Dedifferentiated amniotic fluid mesenchymal stem cell (primary cell): ENCODE measurements at regions not wholly inside any gene's neighbourhood (a gene's known extent, or its start where the extent isn't known, plus 50 kb on each side); places are given as distances from the start of the nearest gene placed in this dataset.

Experiments
- DNase-seq: peaks from one replicate; pipeline ENCODE4 v3.0.0-alpha.2; 2016; ENCODE audit errors: extremely low spot score

DNA sequence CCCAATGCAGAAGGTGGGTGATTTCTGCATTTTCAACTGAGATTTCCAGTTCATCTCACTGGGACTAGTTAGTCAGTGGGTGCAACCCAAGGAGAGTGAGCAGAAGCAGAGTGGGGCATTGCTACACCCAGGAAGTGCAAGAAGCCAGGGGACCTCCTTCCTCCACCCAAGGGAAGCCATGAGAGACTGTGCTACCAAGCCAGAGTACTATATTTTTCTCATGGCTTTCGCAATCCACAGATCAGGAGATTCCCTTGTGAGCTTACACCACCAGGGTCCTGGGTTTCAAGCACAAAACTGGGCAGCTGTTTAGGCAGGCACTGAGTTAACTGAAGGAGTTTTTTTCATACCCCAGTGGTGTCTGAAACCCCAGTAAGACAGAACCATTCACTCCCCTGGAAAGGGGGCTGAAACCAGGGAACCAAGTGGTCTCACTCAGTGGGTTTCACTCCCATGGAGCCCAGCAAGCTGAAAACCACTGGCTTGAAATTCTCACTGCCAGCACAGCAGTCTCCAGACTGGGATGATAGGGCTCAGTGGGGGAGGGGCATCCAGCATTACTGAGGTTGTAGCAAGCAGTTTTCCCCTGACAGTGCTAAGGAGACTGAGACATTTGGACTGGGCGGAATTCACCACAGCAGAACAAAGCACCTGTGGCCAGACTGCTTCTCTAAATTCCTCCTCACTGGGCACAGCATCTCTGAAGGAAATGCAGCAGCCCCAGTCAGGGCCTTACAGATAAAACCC is 903.4 kb downstream of the TECRL start:
- DNase-seq: no peak

DNA sequence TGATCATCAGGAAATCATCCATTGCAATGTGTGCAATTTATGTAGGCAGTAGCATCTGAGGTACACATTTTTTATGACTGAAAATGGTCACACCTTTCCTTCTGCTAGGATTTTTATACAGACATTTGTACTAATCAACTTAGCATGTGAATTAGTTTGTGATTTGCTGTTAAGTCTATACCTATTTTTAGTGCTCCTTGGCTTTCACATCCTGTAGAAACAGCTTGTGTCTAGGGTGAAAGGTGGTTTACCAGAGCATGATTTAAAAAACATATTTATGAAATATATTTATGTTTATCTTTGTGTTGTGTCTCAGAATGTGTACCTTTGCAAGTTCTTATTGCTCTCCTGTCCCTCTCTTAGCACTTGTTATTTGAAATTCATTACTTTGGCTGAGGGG is 916.0 kb downstream of the TECRL start:
- DNase-seq: no peak

DNA sequence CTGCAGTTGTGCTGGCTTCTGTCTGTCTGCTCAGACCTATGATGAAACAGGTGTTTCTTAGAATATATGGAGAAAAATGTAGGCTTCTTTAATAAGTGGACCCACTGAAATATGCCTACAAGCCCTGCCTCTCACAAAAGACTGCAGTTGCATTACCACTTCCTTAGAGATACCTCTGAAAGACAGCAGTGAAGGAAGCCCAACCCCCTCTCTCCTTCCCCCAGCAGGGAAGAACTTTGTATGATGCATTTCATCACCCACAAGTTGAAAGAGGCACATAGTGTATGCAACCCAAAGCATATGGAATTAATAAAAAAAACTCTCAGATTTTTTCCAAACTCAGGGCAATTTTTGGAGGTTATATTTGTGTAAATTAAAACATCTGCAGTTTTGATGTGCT is 916.7 kb downstream of the TECRL start:
- no peak for DNase-seq

DNA sequence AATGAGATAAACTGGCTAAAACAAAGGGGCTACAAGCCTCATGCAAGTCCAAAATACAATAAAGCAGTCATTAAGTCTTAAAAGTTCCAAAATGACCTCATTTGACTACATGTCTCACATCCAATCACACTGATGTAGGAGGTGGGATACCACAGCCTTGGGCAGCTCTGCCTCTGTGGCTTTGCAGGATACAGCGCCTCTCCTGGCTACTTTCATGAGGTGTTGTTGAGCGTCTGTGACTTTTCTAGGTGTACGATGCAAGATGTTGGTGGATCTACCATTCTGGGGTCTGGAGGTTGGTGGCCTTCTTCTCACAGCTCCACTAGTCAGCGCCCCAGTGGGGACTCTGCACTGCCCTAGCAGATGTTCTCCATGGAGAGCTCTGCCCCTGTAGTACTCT is 944.9 kb downstream of the TECRL start:
- DNase-seq: no peak

DNA sequence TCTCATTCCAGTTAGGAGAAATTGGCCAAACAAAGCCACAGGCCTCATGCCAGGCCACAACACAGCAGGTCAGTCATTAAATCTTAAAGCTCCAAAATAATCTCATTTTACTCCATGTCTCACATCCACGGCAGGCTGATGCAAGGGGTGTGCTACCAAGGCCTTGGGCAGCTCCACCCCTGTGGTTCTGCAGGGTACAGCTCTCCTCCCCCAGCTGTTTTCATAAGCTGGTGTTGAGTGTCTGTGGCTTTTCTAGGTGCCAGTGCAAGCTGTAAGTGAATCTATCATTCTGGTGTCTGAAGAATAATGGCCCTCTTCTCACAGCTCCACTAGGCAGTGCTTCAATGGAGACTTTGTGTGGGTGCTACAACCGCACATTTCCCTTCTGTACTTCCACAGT is 949.2 kb downstream of the TECRL start:
- no peak for DNase-seq

DNA sequence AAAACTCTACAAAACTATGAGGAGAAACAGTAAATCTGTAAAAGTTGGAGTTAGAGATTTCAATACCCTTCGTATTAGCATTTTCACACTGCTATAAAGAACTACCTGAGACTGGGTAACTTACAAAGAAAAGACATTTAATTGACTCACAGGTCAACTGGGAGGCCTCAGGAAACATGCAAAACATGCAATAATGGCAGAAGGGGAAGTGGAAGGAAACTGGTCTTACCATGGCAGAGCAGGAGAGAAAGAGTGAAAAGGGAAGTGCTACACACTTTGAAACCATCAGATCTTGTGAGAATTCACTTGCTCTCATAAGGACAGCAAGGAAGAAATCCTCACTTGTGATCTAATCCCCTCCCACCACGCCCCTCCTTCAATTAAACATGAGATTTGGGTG is 949.9 kb downstream of the TECRL start:
- DNase-seq: no peak

DNA sequence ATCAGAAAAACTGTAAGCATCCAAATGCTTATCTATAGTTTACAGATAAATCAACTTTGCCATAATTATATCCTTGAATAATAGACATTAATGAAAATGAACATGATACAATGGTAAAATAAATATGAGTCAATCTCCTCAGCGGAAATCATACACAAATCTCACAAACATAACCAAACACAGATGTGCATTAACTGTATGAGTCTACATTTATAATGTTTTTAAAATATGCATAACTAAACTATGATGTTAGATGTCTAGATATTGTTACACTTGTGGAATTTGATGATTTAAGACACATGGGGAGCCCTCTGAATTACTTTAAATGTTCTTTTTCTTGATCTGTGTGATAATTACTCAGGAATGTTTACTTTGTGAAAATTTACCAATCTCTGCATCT is 951.2 kb downstream of the TECRL start:
- no peak for DNase-seq

DNA sequence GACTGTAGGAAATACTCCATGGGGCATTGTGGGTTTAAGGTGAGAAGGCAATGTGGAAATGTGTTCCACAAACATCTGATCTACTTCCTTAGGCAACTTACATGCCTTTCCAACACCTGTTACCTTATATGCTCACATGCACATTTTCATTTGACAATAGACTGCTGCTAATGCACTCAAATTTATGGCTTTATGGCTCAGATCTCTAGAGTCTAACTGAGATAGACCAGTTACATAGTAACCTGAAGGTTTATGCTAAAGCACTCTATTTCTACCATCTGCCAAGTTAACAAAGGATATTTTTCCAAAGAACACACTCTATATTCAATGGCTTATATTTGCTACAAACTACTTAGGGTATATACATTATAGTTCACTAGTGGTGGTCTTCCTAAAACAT is 969.0 kb downstream of the TECRL start:
- DNase-seq: no peak

DNA sequence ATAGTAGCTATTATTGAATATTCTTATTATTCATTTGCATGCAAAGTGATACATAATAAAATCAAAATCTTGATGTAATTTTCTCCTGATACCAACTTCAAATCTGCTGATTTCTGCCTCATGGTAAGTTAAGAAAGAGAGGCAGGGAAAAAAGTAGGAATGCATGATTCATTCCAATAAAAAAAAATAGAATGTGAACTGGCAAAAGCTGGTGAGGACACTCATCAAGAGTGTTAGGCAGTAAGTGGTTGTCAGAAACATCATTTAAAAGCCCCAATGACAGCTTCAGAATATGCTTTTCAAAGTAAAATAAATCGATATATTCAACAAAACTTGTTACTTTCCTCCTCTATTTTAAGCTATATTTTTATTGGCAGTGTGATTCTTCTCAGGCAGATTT is 979.1 kb downstream of the TECRL start:
- DNase-seq: no peak

DNA sequence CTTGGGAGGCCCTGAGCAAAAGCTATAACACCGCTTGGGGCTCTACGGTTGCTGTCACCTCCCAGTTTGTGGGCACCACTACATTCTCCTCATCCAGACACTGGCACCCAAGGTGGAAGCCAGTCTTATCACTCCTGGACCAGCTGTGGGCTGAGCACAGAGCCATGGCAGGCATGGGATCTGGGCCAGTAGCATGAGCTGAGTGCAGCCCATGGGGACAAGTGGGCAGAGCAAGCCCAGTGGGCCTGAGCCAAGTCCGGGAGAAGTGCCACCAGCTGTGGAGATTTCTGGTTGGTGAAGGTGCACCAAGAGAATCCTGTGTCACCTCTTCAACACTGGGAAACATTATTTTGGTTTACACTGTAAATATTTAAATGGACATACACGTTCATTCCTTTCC is 1013.0 kb downstream of the TECRL start:
- DNase-seq: no peak

DNA sequence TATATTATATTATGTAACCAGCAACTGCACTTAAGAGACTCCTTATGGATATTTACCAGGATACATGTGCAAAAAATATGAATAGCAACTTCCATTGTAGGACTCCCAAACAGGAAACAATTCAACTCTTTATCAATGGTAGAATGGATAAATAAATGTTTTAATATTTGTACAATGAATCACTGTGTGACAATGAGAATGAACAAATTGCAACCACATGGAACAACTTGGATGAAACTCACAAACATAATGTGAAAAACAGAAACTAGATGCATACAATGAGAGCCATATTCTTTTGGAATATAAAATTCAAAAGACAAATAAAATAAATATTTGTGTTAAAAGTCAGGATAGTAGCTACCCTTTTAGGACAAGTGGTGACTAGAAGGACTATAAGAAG is 1015.7 kb downstream of the TECRL start:
- no peak for DNase-seq

DNA sequence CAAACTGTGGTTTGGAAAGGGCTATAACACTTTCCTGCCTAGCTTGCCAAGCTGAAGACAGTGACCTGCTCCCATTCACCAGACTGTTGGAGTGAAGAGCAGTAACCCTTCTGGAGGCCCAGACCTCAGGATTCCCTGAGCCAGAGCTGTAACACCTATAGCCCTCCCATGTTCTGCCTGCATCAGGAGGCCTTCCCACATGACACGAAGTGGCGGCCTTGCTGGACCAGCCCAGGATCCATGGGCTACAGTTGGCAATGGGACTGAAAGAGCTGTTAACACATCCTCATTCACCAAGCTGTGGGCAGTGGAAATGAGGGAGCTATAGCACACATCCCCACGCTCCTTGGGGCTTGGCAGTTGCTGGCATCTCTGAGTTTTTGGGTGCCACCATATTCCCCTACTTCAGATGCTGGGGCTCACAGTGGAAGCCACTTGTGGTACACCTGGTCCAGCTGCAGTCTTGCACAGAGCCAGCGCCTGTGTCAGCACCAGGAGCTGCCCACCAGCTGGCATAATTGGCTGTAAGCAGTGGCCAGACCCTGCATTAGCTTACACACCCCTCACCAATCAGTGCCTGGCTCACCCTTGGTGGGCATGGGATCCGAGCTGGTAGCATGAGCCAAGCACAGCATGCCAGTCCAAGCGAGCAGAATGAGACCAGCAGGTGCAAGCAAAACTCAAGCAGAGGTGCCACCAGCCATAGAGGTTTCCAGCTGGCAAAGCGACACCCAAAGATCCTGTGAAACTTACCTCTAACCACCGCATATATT is 1029.3 kb downstream of the TECRL start:
- DNase-seq: no peak

DNA sequence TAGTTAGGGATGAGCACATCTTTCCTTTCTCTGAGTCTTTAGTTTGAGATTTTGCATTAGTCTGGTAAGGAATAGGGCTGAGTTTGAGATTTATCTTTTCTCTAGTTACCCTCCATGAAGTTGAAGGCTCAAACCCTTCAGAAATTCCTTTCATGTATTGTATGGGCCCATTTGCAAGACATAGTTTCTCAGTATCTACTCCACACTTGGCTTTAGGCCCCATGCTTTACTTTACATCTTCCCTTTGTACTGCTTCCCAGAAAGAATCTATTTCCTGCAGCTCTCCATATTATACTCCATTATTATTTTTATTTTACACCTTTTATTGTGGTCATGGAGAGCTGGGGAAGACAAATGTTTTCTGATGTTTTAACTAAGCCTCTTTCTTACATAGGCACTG is 1038.2 kb downstream of the TECRL start:
- no peak for DNase-seq

DNA sequence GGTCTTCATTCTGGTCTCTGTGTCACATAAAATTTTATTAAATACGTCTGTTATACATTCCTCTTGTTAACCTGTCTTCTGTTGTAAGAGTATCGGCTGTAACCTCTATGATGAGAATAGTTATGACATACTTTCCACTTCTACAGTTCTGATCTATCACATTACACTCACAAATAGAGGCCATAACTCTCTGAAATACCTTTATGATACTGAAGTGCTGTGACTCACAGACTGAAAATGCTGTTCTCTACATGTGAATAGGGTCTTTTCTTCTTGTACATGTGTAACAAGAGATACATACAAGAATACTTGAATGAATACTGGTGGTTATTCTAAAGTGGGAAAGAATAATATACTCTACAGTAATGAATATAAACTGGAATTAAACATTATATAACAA is 1047.6 kb downstream of the TECRL start:
- DNase-seq: no peak

DNA sequence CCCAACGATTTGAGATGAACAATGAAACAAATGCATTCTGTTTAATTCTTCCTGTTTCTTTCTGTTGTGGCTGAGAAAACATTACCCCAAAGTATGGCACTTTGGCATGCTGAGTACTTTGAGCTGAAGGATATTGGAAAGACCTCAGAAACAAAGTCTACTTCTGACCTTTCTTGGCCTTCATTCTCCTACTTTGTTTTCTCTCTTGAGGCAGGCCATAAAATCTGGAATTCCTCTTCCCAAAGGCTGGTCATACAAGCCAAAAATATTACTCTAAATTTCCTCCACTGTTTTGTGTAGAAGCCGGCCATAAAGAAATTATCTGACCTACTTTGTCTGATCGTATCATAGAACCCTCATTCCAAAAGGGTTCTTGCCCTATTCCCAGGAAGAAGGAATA is 1048.2 kb downstream of the TECRL start:
- no peak for DNase-seq

DNA sequence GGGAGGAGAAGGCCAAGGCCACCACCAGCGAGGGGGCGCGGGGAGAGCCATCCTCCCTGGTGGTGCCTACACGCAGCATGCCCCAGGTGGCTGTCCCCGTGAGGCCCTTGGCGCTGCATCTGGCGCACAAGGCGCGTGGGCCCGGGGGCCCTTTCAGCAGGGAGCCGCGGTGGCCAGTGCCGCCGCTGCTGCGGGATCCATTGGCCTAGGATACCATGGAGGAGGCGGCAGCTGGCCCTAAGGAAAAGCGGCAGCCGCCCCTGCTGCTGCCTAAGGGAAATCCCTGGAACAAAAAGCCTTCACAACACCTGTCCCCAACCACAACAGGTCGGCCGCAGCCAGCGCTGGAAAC is 1059.6 kb downstream of the TECRL start:
- no peak for DNase-seq

DNA sequence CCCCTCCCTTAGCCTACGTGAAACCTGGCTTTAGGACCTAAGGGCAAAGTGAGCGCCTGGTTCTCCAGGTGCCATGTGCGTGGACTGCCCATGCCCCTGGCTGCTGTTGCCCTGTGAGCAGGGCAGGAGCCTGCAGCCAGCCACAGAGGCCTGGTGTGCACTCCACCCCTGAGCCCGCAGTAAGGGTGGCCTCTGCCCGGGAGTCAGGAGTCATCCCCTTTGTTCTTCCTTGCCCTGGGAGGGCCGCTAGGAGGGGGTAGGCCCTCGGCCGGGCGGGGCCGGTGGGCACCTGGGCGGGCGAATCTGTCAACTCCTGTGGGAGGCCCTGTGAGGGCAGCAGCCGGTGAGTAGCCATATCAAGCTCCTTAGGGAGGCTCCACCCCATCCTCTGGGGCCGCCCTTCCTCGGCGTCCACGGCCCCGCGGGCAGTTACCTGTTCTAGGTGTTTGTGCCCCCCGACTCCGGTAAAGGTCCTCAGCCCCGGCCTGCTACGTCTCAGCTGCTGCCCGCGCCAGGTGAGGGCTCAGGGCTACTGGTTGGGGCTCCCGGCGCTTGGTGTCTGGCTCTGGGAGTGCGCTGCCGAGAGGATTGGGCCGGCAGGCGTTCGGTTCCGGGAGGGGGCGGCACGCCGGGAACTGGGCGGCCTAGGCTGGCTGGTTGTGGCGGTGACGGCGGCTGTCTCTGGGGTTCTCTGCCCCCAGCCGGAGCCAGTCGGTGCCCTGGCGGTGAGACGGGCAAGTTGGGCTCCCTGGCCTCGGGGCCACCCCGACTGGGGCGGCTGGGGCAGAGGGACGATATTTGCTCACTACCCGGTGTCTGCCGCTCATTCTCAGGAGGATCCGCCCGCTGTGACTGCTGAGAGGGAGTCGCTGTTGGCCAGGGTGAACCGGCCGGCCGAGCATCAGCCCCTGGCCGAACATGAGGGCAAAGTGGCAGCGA is 1060.2 kb downstream of the TECRL start:
- no peak for DNase-seq

DNA sequence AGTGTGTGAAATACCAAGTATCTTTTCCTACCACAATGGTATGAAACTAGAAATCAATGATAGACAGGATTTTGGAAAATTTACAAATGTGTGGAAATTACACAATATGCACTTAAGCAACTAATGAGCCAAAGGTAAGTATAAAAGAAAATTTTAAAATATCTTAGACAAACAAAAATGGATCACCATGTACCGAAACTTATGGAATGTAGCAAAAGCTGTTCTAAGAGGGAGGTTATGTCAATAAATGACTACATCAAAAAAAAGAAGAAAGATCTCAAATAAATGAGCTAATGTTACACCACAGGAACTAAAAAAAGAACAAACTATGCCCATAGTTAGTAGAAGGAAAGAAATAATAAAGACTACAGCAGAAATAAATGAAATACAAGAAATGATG is 1084.1 kb downstream of the TECRL start:
- DNase-seq: no peak

DNA sequence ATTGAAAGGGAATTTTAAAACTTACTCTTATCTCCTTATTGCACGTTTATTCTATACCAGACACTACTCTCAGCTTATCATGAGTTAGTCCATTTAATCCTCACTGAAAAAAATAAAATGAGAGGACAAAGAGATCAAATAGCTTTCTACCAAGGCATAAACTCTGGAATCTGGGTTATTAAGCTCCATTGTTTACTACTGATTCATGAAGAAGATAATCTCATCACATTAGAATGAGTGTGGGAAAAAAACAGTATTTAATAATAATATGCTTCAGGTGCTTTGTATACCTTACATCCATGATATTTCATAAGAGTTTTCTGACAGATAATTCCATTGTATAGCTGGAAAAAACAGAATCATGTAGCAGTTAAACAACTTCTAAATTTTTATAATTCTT is 1092.6 kb downstream of the TECRL start:
- DNase-seq: no peak

DNA sequence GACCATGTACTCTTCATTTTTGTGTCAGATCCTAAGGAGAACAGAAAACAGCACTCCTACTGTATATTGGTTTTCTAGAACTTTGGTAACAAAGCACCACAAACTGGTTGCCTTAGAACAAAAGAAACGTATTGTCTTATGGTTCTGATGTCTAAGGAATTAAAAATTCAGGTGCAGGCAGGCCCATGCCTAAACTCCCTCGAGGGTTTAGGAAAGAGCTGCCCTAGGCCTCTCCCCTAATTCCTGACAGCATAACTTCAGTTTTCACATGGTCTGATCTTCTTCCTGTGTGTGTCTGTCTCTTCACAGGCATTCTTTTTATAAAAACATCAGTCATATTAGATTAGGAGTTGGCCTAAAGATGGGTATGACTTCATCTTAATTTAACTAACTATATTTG is 1093.6 kb downstream of the TECRL start:
- no peak for DNase-seq

DNA sequence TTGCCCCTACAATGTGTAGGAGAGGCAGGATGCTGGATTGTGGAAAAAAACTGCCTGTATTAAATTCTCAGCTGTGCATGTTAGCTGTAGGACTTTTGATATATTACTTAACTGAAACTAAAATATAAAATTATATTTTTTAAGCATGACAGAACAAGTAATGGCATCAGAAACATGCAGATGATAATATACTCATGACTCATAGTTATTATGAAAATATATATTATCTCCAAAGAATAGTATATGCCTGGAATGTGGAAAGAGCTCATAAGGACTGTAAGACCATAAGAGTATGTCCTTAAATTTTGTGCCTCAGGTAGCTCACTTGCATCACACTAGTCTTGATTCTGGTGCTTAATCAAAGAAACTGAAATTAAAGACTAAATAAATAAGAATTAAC is 1100.6 kb downstream of the TECRL start:
- no peak for DNase-seq

DNA sequence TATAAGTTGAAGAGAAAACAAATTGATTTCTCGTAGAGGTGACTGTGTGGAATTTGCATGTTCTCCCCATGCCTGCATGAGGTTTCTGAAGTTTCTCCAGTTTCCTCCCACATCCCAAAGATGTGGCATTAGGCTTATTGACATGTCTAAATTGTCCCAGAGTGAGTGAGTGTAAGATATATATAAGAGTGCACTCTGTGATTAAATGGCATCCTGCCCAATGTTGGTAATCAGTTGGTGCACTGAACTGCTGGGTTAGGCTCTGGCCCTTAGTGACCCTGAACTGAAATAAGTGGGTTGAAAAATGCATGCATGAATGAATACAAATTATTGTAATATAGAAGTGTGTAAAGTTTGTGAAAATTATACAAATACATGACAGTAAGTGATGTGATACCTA is 1106.5 kb downstream of the TECRL start:
- no peak for DNase-seq

DNA sequence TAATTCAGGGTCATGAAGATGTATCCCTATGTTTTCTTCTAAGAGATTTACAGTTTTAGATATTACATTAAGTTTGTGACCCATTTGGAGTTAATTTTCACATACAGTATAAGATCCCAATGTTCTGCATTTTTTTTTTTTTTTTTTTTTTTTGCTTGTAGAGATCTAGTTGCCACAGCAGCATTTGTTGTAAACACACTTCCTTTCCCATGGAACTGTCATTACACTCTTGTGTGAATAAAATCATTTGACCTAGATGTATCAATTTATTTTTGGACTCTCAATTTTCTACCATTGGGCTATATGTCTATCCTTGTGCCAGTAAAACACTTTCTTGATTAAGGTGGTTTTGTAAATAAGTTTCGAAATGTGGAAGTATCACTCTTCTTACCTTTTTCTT is 1107.2 kb downstream of the TECRL start:
- DNase-seq: no peak
